DOHH2 (cell line): ENCODE measurements at regions not wholly inside any gene's neighbourhood (a gene's known extent, or its start where the extent isn't known, plus 50 kb on each side); places are given as distances from the start of the nearest gene placed in this dataset.
"Not testable (repeated sequence)": the region's sequence is repeated elsewhere in the genome, so short reads cannot be mapped to it uniquely, and the experiment has no call there.

Experiments
- H3F3A ChIP-seq: fragments of 200-600 bp; sonication (generic), shearing (Covaris generic); 2 replicates; pipeline ENCODE4 v1.6.0; 2016; ENCODE audit warnings: antibody characterized with exemption, mild to moderate bottlenecking; ENCODE audit not compliant: control insufficient read depth, insufficient read depth
- H3K27ac ChIP-seq: fragments of 200-600 bp; sonication (generic); 2 replicates; pipeline ENCODE4 v1.5.1; 2014; ENCODE audit warnings: low read depth, mild to moderate bottlenecking, low read length, moderate library complexity
- H3K27me3 ChIP-seq: fragments of 200-600 bp; sonication (generic); 2 replicates; pipeline ENCODE4 v1.6.1; 2014; ENCODE audit warnings: mild to moderate bottlenecking, low read length, mixed read lengths; ENCODE audit not compliant: control insufficient read depth
- H3K36me3 ChIP-seq: fragments of 200-600 bp; sonication (generic); 2 replicates; pipeline ENCODE4 v1.6.1; 2014; ENCODE audit warnings: mild to moderate bottlenecking, low read length, moderate library complexity, mixed read lengths; ENCODE audit not compliant: control insufficient read depth
- H3K4me1 ChIP-seq: fragments of 200-600 bp; sonication (generic); 2 replicates; pipeline ENCODE4 v1.6.1; 2014; ENCODE audit warnings: mild to moderate bottlenecking, low read length, mixed read lengths; ENCODE audit not compliant: control insufficient read depth
- H3K4me2 ChIP-seq: fragments of 200-600 bp; sonication (generic); 2 replicates; pipeline ENCODE4 v1.6.0; 2014; ENCODE audit warnings: mild to moderate bottlenecking, low read length, moderate library complexity
- H3K4me3 ChIP-seq: fragments of 200-600 bp; sonication (generic); 2 replicates; pipeline ENCODE4 v1.5.1; 2014; ENCODE audit warnings: mild to moderate bottlenecking, low read length, mixed read lengths
- H3K79me2 ChIP-seq: fragments of 200-600 bp; sonication (generic); 2 replicates; pipeline ENCODE4 v1.6.1; 2014; ENCODE audit warnings: mild to moderate bottlenecking, low read length, mixed read lengths; ENCODE audit not compliant: control insufficient read depth
- H3K9me2 ChIP-seq: fragments of 200-600 bp; sonication (generic); replicated peaks from 2 replicates; pipeline ENCODE4 v1.6.1; 2014; ENCODE audit warnings: mild to moderate bottlenecking, low read length, mixed read lengths; ENCODE audit not compliant: control insufficient read depth
- H3K9me3 ChIP-seq: fragments of 200-600 bp; sonication (generic); 2 replicates; pipeline ENCODE4 v1.6.1; 2014; ENCODE audit warnings: antibody characterized with exemption, low read length, mixed read lengths; ENCODE audit not compliant: control insufficient read depth, insufficient read depth
- H4K20me1 ChIP-seq: fragments of 200-600 bp; sonication (generic); 2 replicates; pipeline ENCODE4 v1.6.0; 2014; ENCODE audit warnings: low read depth, mild to moderate bottlenecking, antibody characterized with exemption, low read length, moderate library complexity; ENCODE audit not compliant: control insufficient read depth, insufficient read depth
- EZH2phosphoT487 ChIP-seq: fragments of 200-600 bp; sonication (generic); IDR thresholded peaks from 2 replicates; pipeline ENCODE4 v1.6.1; 2017; ENCODE audit warnings: borderline replicate concordance, mild to moderate bottlenecking, antibody characterized with exemption, low read length, moderate library complexity, mixed read lengths
- TF ChIP-seq, protein P1 (sequence below): fragments of 200-600 bp; sonication (generic); IDR thresholded peaks from one replicate; pipeline ENCODE4 v1.5.1; 2014; ENCODE audit warnings: antibody characterized with exemption, mild to moderate bottlenecking, low read depth, low read length; ENCODE audit not compliant: poor library complexity, severe bottlenecking

DNA sequence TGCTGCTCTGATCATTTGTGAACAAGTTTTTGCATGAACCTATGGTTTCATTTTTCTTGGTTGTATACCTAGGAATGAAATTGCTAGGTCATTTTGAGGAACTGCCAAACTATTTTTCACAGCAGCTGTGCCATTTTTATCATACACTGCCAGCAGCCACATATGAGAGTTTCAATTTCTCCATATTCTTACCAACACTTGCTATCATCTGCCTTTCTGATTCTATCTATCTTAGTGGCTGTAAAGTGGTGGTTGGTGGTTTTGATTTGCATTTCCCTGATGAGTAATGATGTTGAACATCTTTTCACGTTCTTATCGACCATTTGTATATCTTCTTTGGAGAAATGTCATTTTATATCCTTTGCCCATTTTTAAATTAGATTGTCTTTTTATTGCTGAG lies 146.1 kb downstream of the C12orf75 start:
- no peak overlapping the region for H3K4me3 ChIP-seq

DNA sequence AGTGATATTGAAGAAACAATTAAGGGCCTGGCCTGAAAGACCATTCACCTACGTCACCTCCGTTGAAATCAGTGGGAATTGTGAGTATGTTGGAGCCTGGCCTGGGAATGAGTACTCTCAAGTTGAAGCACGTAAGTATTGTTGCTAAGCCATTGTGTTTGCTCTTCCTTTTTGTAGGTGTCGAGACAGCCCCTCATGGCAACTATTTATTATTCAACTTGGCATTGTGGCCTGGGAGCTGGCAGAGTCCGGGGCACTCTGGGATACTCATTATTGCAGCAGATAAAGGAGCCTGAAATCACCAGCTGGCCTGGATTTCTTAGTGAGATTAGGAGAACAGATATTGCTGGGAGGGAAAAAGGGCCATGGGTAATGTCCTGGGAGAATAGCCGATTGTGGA lies 147.4 kb downstream of the C12orf75 start:
- H4K20me1 ChIP-seq = no peaks in the 10 kb centered on the region
- no peaks in the 10 kb centered on the region for H3K27me3 ChIP-seq
- no peak overlapping the region for H3K4me3 ChIP-seq
- no peak overlapping the region for H3K4me2 ChIP-seq
- no peak overlapping the region for H3K27ac ChIP-seq
- TF ChIP-seq, protein P1, sequence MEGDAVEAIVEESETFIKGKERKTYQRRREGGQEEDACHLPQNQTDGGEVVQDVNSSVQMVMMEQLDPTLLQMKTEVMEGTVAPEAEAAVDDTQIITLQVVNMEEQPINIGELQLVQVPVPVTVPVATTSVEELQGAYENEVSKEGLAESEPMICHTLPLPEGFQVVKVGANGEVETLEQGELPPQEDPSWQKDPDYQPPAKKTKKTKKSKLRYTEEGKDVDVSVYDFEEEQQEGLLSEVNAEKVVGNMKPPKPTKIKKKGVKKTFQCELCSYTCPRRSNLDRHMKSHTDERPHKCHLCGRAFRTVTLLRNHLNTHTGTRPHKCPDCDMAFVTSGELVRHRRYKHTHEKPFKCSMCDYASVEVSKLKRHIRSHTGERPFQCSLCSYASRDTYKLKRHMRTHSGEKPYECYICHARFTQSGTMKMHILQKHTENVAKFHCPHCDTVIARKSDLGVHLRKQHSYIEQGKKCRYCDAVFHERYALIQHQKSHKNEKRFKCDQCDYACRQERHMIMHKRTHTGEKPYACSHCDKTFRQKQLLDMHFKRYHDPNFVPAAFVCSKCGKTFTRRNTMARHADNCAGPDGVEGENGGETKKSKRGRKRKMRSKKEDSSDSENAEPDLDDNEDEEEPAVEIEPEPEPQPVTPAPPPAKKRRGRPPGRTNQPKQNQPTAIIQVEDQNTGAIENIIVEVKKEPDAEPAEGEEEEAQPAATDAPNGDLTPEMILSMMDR = no peak
- H3K36me3 ChIP-seq = no peaks in the 10 kb centered on the region
- no peaks in the 10 kb centered on the region for H3K79me2 ChIP-seq
- H3F3A ChIP-seq = no peaks in the 10 kb centered on the region
- H3K9me3 ChIP-seq = no peaks in the 10 kb centered on the region
- H3K9me2 ChIP-seq = no peaks in the 10 kb centered on the region
- H3K4me1 ChIP-seq = no peaks in the 10 kb centered on the region

More for the DNA sequence above, 146.1 kb downstream of the C12orf75 start:
- no peaks in the 10 kb centered on the region for H3K79me2 ChIP-seq
- H3K9me3 ChIP-seq = no peaks in the 10 kb centered on the region
- H3K27me3 ChIP-seq = no peaks in the 10 kb centered on the region
- H3K4me2 ChIP-seq = no peak overlapping the region
- no peaks in the 10 kb centered on the region for H3K4me1 ChIP-seq
- no peaks in the 10 kb centered on the region for H4K20me1 ChIP-seq
- H3F3A ChIP-seq = no peaks in the 10 kb centered on the region
- no peak for TF ChIP-seq EZH2phosphoT487
- TF ChIP-seq, protein P1 = no peak
- H3K36me3 ChIP-seq = no peaks in the 10 kb centered on the region
- no peaks in the 10 kb centered on the region for H3K9me2 ChIP-seq
- H3K27ac ChIP-seq = no peak overlapping the region

DNA sequence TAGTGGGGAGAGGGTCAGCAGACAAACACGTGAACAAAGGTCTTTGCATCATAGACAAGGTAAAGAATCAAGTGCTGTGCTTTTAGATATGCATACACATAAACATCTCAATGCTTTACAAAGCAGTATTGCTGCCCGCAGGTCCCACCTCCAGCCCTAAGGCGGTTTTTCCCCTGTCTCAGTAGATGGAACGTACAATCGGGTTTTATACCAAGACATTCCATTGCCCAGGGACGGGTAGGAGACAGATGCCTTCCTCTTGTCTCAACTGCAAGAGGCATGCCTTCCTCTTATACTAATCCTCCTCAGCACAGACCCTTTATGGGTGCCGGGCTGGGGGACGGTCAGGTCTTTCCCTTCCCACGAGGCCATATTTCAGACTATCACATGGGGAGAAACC lies 148.3 kb downstream of the C12orf75 start:
- H3K27ac ChIP-seq, H3K4me1 ChIP-seq, H3K4me2 ChIP-seq, H3K9me2 ChIP-seq, H3K9me3 ChIP-seq, H3K79me2 ChIP-seq, H3F3A ChIP-seq, H3K36me3 ChIP-seq, H3K27me3 ChIP-seq, H3K4me3 ChIP-seq, H4K20me1 ChIP-seq: not testable (repeated sequence)

DNA sequence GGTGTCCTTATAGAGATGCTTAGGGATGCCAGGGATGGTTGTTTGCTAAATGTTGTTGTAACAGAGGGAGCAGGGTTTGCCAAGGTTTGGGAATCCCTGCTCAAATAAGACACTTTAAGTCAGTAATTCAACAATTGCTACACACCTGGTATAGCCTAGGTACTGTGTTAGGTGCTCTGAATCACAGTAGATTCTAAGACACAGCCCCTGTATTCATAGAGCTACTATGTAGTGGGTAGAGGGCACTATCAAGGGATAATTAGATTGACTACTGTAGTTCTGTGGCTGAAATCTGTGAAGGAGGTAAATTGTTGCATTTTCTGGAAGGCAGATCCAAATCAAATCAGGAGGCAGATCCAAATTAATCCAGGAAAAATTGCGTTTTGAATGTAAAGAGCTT lies 149.2 kb downstream of the C12orf75 start:
- TF ChIP-seq, protein P1 = no peak
- no peak for TF ChIP-seq EZH2phosphoT487
- Histone ChIP-seq H3K4me3 (no peak overlapping the region), H3K4me2 (no peak overlapping the region), H3K27ac (no peak overlapping the region), H3K9me3 (no peaks in the 10 kb centered on the region), H4K20me1 (no peaks in the 10 kb centered on the region), H3K9me2 (no peaks in the 10 kb centered on the region), H3K79me2 (no peaks in the 10 kb centered on the region), H3K4me1 (no peaks in the 10 kb centered on the region), H3K36me3 (no peaks in the 10 kb centered on the region), H3K27me3 (no peaks in the 10 kb centered on the region), H3F3A (no peaks in the 10 kb centered on the region)
